Nephron (organoid): ENCODE measurements at regions not wholly inside any gene's neighbourhood (a gene's known extent, or its start where the extent isn't known, plus 50 kb on each side); places are given as distances from the start of the nearest gene placed in this dataset.

Experiments
- H3K27ac Mint-ChIP-seq, 3 experiments: 2 replicates each; pipeline ENCODE4 v1.8.0; 2020; ENCODE audit warnings: mixed read lengths in 3 of 3, mild to moderate bottlenecking in 2 of 3, moderate library complexity in 1 of 3
- H3K27me3 Mint-ChIP-seq: 2 replicates; pipeline ENCODE4 v1.8.0; 2021; ENCODE audit warnings: low read depth, mild to moderate bottlenecking, moderate library complexity, mixed read lengths
- H3K36me3 Mint-ChIP-seq: 2 replicates; pipeline ENCODE4 v1.8.0; 2020; ENCODE audit warnings: low read depth, mixed read lengths
- H3K4me1 Mint-ChIP-seq: 2 replicates; pipeline ENCODE4 v1.8.0; 2020; ENCODE audit warnings: mixed read lengths
- H3K4me3 Mint-ChIP-seq, 3 experiments: 2 replicates each; pipeline ENCODE4 v1.8.0; 2020; ENCODE audit warnings: mild to moderate bottlenecking in 3 of 3, mixed read lengths in 3 of 3, moderate library complexity in 2 of 3
- H3K9me3 Mint-ChIP-seq: 2 replicates; pipeline ENCODE4 v1.8.0; 2020; ENCODE audit warnings: mixed read lengths
- TF ChIP-seq, protein P1 (sequence below), 3 experiments: fragments of 200-600 bp; sonication (generic); IDR thresholded peaks; one replicate each; pipeline ENCODE4 v1.5.0; 2021; ENCODE audit warnings: antibody characterized with exemption in 3 of 3; ENCODE audit not compliant: unreplicated experiment in 3 of 3

DNA sequence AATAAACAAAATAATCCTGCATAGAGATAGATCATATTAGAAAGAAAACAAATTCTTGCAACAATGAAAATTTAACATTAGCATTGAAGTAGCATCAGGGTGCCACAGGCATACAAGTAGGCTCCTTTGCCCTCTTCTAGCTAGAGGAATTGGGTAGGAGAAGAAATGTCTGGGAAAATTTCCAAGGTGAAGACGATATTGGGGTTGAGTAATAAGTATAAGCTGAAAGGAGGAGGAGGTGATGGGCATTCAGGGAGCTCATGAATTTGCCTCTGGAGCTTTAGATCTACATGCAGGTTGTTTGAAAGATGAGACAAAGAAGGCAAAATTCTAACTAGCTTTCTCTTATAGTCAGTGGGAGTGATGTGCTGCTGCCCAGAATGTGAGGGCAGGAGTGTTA lies 504.9 kb downstream of the CCDC85A start:
- H3K9me3 Mint-ChIP-seq = no peaks in the 10 kb centered on the region
- no peaks in the 10 kb centered on the region for H3K4me1 Mint-ChIP-seq

DNA sequence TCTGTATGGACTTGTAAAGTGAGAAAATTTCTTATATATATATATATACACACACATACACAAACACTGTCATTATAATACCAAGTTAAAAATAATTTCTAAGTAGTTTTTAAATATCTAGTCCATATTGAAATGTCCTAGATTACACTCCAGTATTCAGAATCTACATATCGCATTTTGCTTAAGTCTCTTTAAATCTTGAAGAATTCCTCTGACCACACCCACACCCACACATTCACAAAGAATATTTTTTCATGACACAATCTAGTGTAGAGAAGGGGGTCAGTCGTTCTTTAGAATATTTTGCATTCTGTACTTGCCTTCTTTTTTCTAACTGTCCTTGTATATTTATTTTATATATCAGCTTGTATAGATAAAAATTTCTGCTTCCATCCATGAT lies 509.7 kb downstream of the CCDC85A start:
- TF ChIP-seq, protein P1, sequence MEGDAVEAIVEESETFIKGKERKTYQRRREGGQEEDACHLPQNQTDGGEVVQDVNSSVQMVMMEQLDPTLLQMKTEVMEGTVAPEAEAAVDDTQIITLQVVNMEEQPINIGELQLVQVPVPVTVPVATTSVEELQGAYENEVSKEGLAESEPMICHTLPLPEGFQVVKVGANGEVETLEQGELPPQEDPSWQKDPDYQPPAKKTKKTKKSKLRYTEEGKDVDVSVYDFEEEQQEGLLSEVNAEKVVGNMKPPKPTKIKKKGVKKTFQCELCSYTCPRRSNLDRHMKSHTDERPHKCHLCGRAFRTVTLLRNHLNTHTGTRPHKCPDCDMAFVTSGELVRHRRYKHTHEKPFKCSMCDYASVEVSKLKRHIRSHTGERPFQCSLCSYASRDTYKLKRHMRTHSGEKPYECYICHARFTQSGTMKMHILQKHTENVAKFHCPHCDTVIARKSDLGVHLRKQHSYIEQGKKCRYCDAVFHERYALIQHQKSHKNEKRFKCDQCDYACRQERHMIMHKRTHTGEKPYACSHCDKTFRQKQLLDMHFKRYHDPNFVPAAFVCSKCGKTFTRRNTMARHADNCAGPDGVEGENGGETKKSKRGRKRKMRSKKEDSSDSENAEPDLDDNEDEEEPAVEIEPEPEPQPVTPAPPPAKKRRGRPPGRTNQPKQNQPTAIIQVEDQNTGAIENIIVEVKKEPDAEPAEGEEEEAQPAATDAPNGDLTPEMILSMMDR (IDR thresholded peaks at IDR 0.05; ENCODE audit: unreplicated experiment in 3 of 3) = no peak
- H3K9me3 Mint-ChIP-seq = no peaks in the 10 kb centered on the region
- no peak overlapping the region for H3K27ac Mint-ChIP-seq
- H3K27me3 Mint-ChIP-seq = no peaks in the 10 kb centered on the region
- H3K4me1 Mint-ChIP-seq = no peaks in the 10 kb centered on the region
- H3K36me3 Mint-ChIP-seq = no peaks in the 10 kb centered on the region
- no peak overlapping the region for H3K4me3 Mint-ChIP-seq

More for the DNA sequence above, 504.9 kb downstream of the CCDC85A start:
- Mint-ChIP-seq H3K27me3 (no peaks in the 10 kb centered on the region), H3K27ac (no peak overlapping the region), H3K36me3 (no peaks in the 10 kb centered on the region), H3K4me3 (no peak overlapping the region)
- TF ChIP-seq, protein P1 (IDR thresholded peaks at IDR 0.05; ENCODE audit: unreplicated experiment in 3 of 3) = no peak

DNA sequence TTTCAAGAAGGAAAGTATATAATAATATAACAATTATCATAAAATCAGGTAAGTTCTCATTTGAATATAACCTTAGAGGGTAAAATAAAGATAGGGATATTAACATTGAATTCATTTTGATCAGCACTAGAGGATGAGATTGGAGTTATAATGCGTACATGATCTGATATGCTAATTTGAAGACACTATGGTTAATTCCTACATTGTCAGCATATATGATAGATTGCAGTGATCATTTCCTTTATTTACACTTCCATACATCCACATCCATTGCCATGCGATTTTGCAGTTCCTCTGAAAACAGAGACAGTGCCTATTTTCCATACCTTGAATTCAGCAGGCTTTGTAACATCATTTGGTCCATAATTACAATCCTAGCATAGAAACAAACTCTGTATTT lies 519.2 kb downstream of the CCDC85A start:
- Mint-ChIP-seq H3K27ac (no peak overlapping the region), H3K9me3 (peaks cover 15% of the 10 kb centered on the region), H3K36me3 (peaks cover 5% of the 10 kb centered on the region), H3K27me3 (no peaks in the 10 kb centered on the region), H3K4me3 (no peak overlapping the region), H3K4me1 (peaks cover 6% of the 10 kb centered on the region)
- TF ChIP-seq, protein P1 (IDR thresholded peaks at IDR 0.05; ENCODE audit: unreplicated experiment in 3 of 3) = no peak

DNA sequence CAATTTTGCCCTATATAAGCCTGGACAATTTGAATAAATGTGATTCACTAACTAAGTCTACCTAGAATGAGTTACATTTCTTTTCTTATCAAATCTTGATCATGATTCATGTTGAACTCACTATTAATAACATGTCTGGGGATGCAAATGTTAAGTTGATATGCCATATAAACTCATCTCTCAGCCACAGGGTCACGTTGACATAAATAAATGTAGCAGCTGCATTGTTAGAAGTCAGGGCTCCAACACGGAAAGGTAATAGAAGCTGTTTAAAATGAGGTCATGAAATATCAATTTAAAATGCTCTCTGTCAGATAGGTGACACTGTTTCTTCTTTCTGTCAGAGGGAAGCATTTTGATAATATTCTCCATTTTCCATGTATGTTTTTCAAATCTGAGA lies 521.9 kb downstream of the CCDC85A start:
- Mint-ChIP-seq H3K9me3 (no peaks in the 10 kb centered on the region), H3K27me3 (no peaks in the 10 kb centered on the region), H3K36me3 (no peaks in the 10 kb centered on the region), H3K4me1 (peaks cover 6% of the 10 kb centered on the region), H3K4me3 (no peak overlapping the region), H3K27ac (no peak overlapping the region)
- TF ChIP-seq, protein P1 (IDR thresholded peaks at IDR 0.05; ENCODE audit: unreplicated experiment in 3 of 3) = no peak

DNA sequence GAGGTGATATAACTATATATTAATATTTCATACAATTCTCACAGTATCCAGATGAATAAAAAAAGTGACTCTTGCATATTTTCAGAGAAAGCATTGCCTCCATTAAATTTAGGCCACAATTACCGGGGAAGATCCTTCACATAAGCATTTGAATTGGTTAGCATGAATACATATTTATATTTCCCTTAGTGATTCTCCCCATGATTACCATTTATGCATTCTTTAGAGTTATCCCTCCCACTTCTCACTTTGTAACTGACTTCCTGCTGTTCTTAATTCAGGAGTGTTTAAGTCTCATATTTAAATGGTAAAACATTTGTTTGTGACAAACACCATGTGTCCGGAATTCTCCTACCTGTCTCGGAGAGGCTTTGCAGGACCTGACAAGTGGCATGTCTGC lies 523.4 kb downstream of the CCDC85A start:
- TF ChIP-seq, protein P1 (IDR thresholded peaks at IDR 0.05; ENCODE audit: unreplicated experiment in 3 of 3) = no peak
- Mint-ChIP-seq H3K4me3 (no peak overlapping the region), H3K36me3 (no peaks in the 10 kb centered on the region), H3K9me3 (no peaks in the 10 kb centered on the region), H3K27ac (no peak overlapping the region), H3K27me3 (no peaks in the 10 kb centered on the region), H3K4me1 (peaks cover 6% of the 10 kb centered on the region)

DNA sequence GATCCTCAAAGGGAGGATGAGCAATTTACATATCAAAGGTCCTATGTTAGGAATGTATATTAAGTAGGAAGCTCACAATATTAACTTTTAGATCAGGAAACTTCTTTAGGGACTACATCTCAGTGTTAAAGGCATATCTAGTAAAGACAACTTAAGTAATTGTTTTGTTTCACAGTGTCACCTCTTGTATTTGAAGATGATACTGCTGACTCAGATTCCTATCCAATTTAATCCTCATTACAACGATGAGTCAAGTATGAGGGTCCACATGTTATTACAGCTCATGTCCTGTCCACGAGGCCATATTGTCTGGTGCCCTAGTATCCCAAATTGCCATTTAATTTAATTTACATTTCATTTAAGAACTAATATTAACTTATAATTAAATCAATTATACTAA lies 523.9 kb downstream of the CCDC85A start:
- Mint-ChIP-seq H3K27me3 (no peaks in the 10 kb centered on the region), H3K4me1 (peaks cover 6% of the 10 kb centered on the region), H3K9me3 (no peaks in the 10 kb centered on the region), H3K36me3 (no peaks in the 10 kb centered on the region), H3K4me3 (no peak overlapping the region), H3K27ac (no peak overlapping the region)
- TF ChIP-seq, protein P1 (IDR thresholded peaks at IDR 0.05; ENCODE audit: unreplicated experiment in 3 of 3) = no peak
